ENCODE measurements at regions not wholly inside any gene's neighbourhood (a gene's known extent, or its start where the extent isn't known, plus 50 kb on each side); places are given as distances from the start of the nearest gene placed in this dataset.

GRCh38 chr1:157314408-157314807 is 176.2 kb upstream of the ETV3 start:
- no peak for DNase-seq (ENCODE audit: low read depth)
- H3K27ac ChIP-seq (ENCODE audit: low read depth, low read length): no peak overlapping the region
- no peak overlapping the region for H3K4me3 ChIP-seq (ENCODE audit: insufficient read depth, low read depth, low read length)
- no peaks in the 10 kb centered on the region for H3K36me3 ChIP-seq (ENCODE audit: insufficient read depth, low read length)
- no peaks in the 10 kb centered on the region for H3K4me1 ChIP-seq (ENCODE audit: insufficient read depth, low read length)
- H3K9me3 ChIP-seq (ENCODE audit: insufficient read depth, low read depth, low read length): no peaks in the 10 kb centered on the region
- Mint-ChIP-seq H3K27me3 (ENCODE audit: low read depth, unreplicated experiment) (peaks cover 11% of the 10 kb centered on the region), H3K4me1 (ENCODE audit: low read depth, unreplicated experiment) (no peaks in the 10 kb centered on the region), H3K36me3 (ENCODE audit: low read depth, unreplicated experiment) (no peaks in the 10 kb centered on the region), H3K4me3 (ENCODE audit: unreplicated experiment) (no peak overlapping the region), H3K9me3 (ENCODE audit: unreplicated experiment) (peaks cover 25% of the 10 kb centered on the region), H3K27ac (ENCODE audit: unreplicated experiment) (no peak overlapping the region)
- H2AFZ ChIP-seq (ENCODE audit: low read depth, low read length): no peak overlapping the region
- no peaks in the 10 kb centered on the region for H4K20me1 ChIP-seq (ENCODE audit: insufficient read depth, low read length)
- no peaks in the 10 kb centered on the region for H3K79me2 ChIP-seq (ENCODE audit: insufficient read depth, low read length)
- no peaks in the 10 kb centered on the region for H3K27me3 ChIP-seq (ENCODE audit: insufficient read depth, low read length)
- TF ChIP-seq EZH2 (IDR thresholded peaks at IDR 0.05; ENCODE audit: insufficient read depth, low read length): no peak
- TF ChIP-seq, protein P1, sequence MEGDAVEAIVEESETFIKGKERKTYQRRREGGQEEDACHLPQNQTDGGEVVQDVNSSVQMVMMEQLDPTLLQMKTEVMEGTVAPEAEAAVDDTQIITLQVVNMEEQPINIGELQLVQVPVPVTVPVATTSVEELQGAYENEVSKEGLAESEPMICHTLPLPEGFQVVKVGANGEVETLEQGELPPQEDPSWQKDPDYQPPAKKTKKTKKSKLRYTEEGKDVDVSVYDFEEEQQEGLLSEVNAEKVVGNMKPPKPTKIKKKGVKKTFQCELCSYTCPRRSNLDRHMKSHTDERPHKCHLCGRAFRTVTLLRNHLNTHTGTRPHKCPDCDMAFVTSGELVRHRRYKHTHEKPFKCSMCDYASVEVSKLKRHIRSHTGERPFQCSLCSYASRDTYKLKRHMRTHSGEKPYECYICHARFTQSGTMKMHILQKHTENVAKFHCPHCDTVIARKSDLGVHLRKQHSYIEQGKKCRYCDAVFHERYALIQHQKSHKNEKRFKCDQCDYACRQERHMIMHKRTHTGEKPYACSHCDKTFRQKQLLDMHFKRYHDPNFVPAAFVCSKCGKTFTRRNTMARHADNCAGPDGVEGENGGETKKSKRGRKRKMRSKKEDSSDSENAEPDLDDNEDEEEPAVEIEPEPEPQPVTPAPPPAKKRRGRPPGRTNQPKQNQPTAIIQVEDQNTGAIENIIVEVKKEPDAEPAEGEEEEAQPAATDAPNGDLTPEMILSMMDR (IDR thresholded peaks at IDR 0.05; ENCODE audit: insufficient read depth, low read depth, low read length): no peak
- H3K4me2 ChIP-seq (ENCODE audit: low read length): no peak overlapping the region
- no peak overlapping the region for H3K9ac ChIP-seq (ENCODE audit: low read length)
- no peak for FAIRE-seq

- H2AFZ ChIP-seq (ENCODE audit: low read depth, low read length): no peak overlapping the region
- H3K4me3 Mint-ChIP-seq (ENCODE audit: unreplicated experiment): no peak overlapping the region
- H3K36me3 Mint-ChIP-seq (ENCODE audit: low read depth, unreplicated experiment): no peaks in the 10 kb centered on the region
- H3K4me2 ChIP-seq (ENCODE audit: low read length): no peak overlapping the region
- no peaks in the 10 kb centered on the region for H3K4me1 ChIP-seq (ENCODE audit: insufficient read depth, low read length)
- peaks cover 11% of the 10 kb centered on the region for H3K27me3 Mint-ChIP-seq (ENCODE audit: low read depth, unreplicated experiment)
- no peak for DNase-seq (ENCODE audit: low read depth)
- FAIRE-seq: no peak
- no peak overlapping the region for H3K4me3 ChIP-seq (ENCODE audit: insufficient read depth, low read depth, low read length)
- TF ChIP-seq, protein P1 (IDR thresholded peaks at IDR 0.05; ENCODE audit: insufficient read depth, low read depth, low read length): no peak
- no peak for TF ChIP-seq EZH2 (IDR thresholded peaks at IDR 0.05; ENCODE audit: insufficient read depth, low read length)
- H3K27ac Mint-ChIP-seq (ENCODE audit: unreplicated experiment): no peak overlapping the region
- no peaks in the 10 kb centered on the region for H3K79me2 ChIP-seq (ENCODE audit: insufficient read depth, low read length)
- no peaks in the 10 kb centered on the region for H3K27me3 ChIP-seq (ENCODE audit: insufficient read depth, low read length)
- H3K4me1 Mint-ChIP-seq (ENCODE audit: low read depth, unreplicated experiment): no peaks in the 10 kb centered on the region
- H3K9ac ChIP-seq (ENCODE audit: low read length): no peak overlapping the region
- no peaks in the 10 kb centered on the region for H4K20me1 ChIP-seq (ENCODE audit: insufficient read depth, low read length)
- no peak overlapping the region for H3K27ac ChIP-seq (ENCODE audit: low read depth, low read length)
- peaks cover 19% of the 10 kb centered on the region for H3K9me3 Mint-ChIP-seq (ENCODE audit: unreplicated experiment)
- H3K36me3 ChIP-seq (ENCODE audit: insufficient read depth, low read length): no peaks in the 10 kb centered on the region
- H3K9me3 ChIP-seq (ENCODE audit: insufficient read depth, low read depth, low read length): no peaks in the 10 kb centered on the region
Measured at GRCh38 chr1:157313240-157313807, 175.1 kb upstream of the ETV3 start.

- H2AFZ ChIP-seq (ENCODE audit: low read depth, low read length): no peak overlapping the region
- Mint-ChIP-seq H3K27ac (ENCODE audit: unreplicated experiment) (peak overlapping the region; percentile 12), H3K36me3 (ENCODE audit: low read depth, unreplicated experiment) (no peaks in the 10 kb centered on the region), H3K9me3 (ENCODE audit: unreplicated experiment) (peaks cover 8% of the 10 kb centered on the region), H3K4me1 (ENCODE audit: low read depth, unreplicated experiment) (no peaks in the 10 kb centered on the region), H3K27me3 (ENCODE audit: low read depth, unreplicated experiment) (peaks cover 14% of the 10 kb centered on the region), H3K4me3 (ENCODE audit: unreplicated experiment) (no peak overlapping the region)
- H3K79me2 ChIP-seq (ENCODE audit: insufficient read depth, low read length): no peaks in the 10 kb centered on the region
- no peak overlapping the region for H3K4me3 ChIP-seq (ENCODE audit: insufficient read depth, low read depth, low read length)
- H3K4me1 ChIP-seq (ENCODE audit: insufficient read depth, low read length): no peaks in the 10 kb centered on the region
- no peak for TF ChIP-seq EZH2 (IDR thresholded peaks at IDR 0.05; ENCODE audit: insufficient read depth, low read length)
- TF ChIP-seq, protein P1 (IDR thresholded peaks at IDR 0.05; ENCODE audit: insufficient read depth, low read depth, low read length): no peak
- H4K20me1 ChIP-seq (ENCODE audit: insufficient read depth, low read length): no peaks in the 10 kb centered on the region
- FAIRE-seq (no peak), DNase-seq (ENCODE audit: low read depth) (no peak)
- H3K36me3 ChIP-seq (ENCODE audit: insufficient read depth, low read length): no peaks in the 10 kb centered on the region
- H3K4me2 ChIP-seq (ENCODE audit: low read length): no peak overlapping the region
- no peak overlapping the region for H3K9ac ChIP-seq (ENCODE audit: low read length)
- no peaks in the 10 kb centered on the region for H3K9me3 ChIP-seq (ENCODE audit: insufficient read depth, low read depth, low read length)
- H3K27ac ChIP-seq (ENCODE audit: low read depth, low read length): no peak overlapping the region
- no peaks in the 10 kb centered on the region for H3K27me3 ChIP-seq (ENCODE audit: insufficient read depth, low read length)
Measured at GRCh38 chr1:157312082-157312812, 174.1 kb upstream of the ETV3 start.
